Sigmoid colon (tissue), 6 donors: ENCODE measurements at regions not wholly inside any gene's neighbourhood (a gene's known extent, or its start where the extent isn't known, plus 50 kb on each side); places are given as distances from the start of the nearest gene placed in this dataset.
A peak's percentile ranks its signal among the peaks of the same experiment; 100 is the strongest.

Experiments used
- DNase-seq: peaks from one replicate; pipeline ENCODE4 v3.0.0-alpha.2; 2019
- H3K27ac ChIP-seq, 4 donors: fragments of 200-600 bp; sonication (generic); one replicate each; pipeline ENCODE4 v1.5.1; 2016 to 2019; ENCODE audit warnings: mild to moderate bottlenecking in 1 of 4
- H3K27me3 ChIP-seq, 3 donors: fragments of 200-600 bp; sonication (generic); one replicate each; pipeline ENCODE4 v1.5.1; 2019; ENCODE audit warnings: mild to moderate bottlenecking in 1 of 3
- H3K36me3 ChIP-seq, 4 donors: fragments of 200-600 bp; sonication (generic); one replicate each; pipeline ENCODE4 v1.5.1; 2016 to 2019
- H3K4me1 ChIP-seq, 4 donors: fragments of 200-600 bp; sonication (generic); one replicate each; pipeline ENCODE4 v1.5.1; 2017 to 2019
- H3K4me3 ChIP-seq, 4 donors: fragments of 200-600 bp; sonication (generic); one replicate each; pipeline ENCODE4 v1.5.1; 2017 to 2019; ENCODE audit warnings: mild to moderate bottlenecking in 2 of 4, moderate library complexity in 1 of 4
- H3K9me3 ChIP-seq, 4 donors: fragments of 200-600 bp in 3 of 4; sonication (generic) in 3 of 4; one replicate each; pipeline versions ENCODE4 v1.5.1 to v1.6.1; 2013 to 2019
- EP300 ChIP-seq, 4 donors: sonication (generic); formaldehyde crosslinking; IDR thresholded peaks; one replicate each; pipeline ENCODE4 v1.6.1; 2017; ENCODE audit warnings: antibody characterized with exemption in 4 of 4
- POLR2A ChIP-seq, 2 donors: fragments of 450-650 bp; IDR thresholded peaks; one replicate each; pipeline ENCODE4 v1.6.1; 2016; ENCODE audit warnings: antibody characterized with exemption in 2 of 2, mild to moderate bottlenecking in 2 of 2, moderate library complexity in 2 of 2
- POLR2AphosphoS5 ChIP-seq, 4 donors: sonication (generic); formaldehyde crosslinking; IDR thresholded peaks; one replicate each; pipeline ENCODE4 v1.6.1; 2017; ENCODE audit warnings: antibody characterized with exemption in 4 of 4
- WGBS, 2 donors: extraction: QIAGEN DNeasy Blood & Tissue Kit; methylation state at CpG; one replicate each; pipeline ENCODE4 v1.1.7; 2013; 5-methylcytosine and 5-hydroxymethylcytosine counted together
- intact Hi-C: fragments of 100-400 bp; cut with DNase I; formaldehyde crosslinking; loops from one replicate; pipeline ENCODE4 v1.15.1; 2023
- TF ChIP-seq, protein P1 (sequence below), 4 experiments: fragments of 450-650 bp in 3 of 4; fragments of 200-600 bp in 1 of 4; IDR thresholded peaks; one replicate each; pipeline ENCODE4 v1.5.1; 2016 to 2019; ENCODE audit warnings: antibody characterized with exemption in 4 of 4, mild to moderate bottlenecking in 3 of 4, moderate library complexity in 2 of 4
- donor health status: healthy with polysubstance abuse.
- donor health status: healthy.

DNA sequence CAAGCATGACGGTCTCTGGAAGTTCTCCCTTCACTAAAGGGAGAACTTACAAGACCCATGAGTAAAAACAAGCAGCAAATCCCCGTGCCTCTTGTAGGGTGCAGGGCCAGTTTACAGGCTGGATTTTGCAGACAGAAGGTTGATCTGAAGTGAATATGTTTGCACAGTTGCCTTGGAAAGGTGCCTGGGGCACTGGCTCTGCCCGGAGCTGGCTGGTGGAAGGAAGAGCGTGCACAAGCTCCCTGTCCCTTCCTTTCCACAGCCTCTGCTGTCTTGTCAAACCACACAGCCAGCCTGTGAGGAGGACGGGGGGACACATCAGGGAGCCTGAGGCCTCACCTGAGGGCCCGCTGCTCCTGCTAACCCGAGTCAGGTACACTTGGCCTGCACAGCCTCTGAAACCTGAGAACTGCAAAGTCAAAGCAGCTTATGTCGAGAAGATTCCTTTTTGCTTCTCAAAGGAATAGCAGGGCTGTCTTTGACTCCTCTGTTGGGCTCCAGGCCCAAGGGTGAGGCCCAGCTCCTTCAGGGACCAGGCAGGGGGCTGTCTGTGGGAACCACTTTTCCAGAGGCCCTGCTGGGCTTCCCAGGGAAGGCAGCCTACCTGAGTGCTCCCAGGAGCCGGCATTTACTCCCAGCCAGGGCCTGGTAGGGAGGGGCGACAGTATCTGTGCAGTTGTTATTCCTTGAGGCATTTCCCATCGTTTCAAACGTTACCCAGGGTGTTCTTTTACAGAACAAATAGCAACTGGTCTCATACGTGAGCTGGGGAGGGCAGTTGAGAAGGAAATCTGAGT lies 251.5 kb downstream of the SIPA1L2 start:
- H3K9me3 ChIP-seq, result no peaks in the 10 kb centered on the region
- intact Hi-C loops, result no loop called here
- H3K4me3 ChIP-seq, result no peak overlapping the region
- peak; percentile 50 for DNase-seq
- TF ChIP-seq, protein P1, sequence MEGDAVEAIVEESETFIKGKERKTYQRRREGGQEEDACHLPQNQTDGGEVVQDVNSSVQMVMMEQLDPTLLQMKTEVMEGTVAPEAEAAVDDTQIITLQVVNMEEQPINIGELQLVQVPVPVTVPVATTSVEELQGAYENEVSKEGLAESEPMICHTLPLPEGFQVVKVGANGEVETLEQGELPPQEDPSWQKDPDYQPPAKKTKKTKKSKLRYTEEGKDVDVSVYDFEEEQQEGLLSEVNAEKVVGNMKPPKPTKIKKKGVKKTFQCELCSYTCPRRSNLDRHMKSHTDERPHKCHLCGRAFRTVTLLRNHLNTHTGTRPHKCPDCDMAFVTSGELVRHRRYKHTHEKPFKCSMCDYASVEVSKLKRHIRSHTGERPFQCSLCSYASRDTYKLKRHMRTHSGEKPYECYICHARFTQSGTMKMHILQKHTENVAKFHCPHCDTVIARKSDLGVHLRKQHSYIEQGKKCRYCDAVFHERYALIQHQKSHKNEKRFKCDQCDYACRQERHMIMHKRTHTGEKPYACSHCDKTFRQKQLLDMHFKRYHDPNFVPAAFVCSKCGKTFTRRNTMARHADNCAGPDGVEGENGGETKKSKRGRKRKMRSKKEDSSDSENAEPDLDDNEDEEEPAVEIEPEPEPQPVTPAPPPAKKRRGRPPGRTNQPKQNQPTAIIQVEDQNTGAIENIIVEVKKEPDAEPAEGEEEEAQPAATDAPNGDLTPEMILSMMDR (IDR thresholded peaks at IDR 0.05), result no peak
- no peak for TF ChIP-seq EP300 (IDR thresholded peaks at IDR 0.05)
- no peak for TF ChIP-seq POLR2A (IDR thresholded peaks at IDR 0.05)
- TF ChIP-seq POLR2AphosphoS5 (IDR thresholded peaks at IDR 0.05), result no peak
- peak overlapping the region; percentile 19 to 41 (median 29) for H3K27ac ChIP-seq
- no peaks in the 10 kb centered on the region for H3K36me3 ChIP-seq
- 73 to 76% methylated on average over 13 of the region's 13 CpGs for WGBS, 2 donors
- no peaks in the 10 kb centered on the region for H3K27me3 ChIP-seq
- peaks cover 0 to 26% (median 19%) of the 10 kb centered on the region in 4 donors for H3K4me1 ChIP-seq

DNA sequence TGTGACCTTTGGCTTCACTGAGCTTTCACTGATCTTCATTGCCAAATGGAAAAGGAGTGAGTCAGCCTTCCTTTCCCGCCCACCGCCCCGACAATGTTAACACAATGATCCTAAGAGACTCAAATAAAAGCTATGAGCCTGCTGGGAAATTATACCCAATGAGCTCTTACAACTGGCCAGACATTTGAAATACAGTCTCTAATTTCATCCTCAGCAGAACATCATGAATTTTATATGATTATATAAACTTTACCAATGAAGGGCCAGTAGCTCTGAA lies 252.5 kb downstream of the SIPA1L2 start:
- 10 to 45% methylated on average over 3 of the region's 3 CpGs for WGBS, 2 donors
- no peak overlapping the region for H3K4me3 ChIP-seq
- no peaks in the 10 kb centered on the region for H3K27me3 ChIP-seq
- peak overlapping the region in 2 of 4 donors; percentile 14 to 31 for H3K27ac ChIP-seq
- H3K9me3 ChIP-seq, result no peaks in the 10 kb centered on the region
- peak; percentile 66 for DNase-seq
- H3K36me3 ChIP-seq, result no peaks in the 10 kb centered on the region
- intact Hi-C loops, result no loop called here
- TF ChIP-seq POLR2AphosphoS5 (IDR thresholded peaks at IDR 0.05) (peak in 1 of 4 donors; percentile 14), EP300 (IDR thresholded peaks at IDR 0.05) (no peak), POLR2A (IDR thresholded peaks at IDR 0.05) (no peak)
- TF ChIP-seq, protein P1 (IDR thresholded peaks at IDR 0.05), result no peak
- peaks cover 0 to 26% (median 19%) of the 10 kb centered on the region in 4 donors for H3K4me1 ChIP-seq

DNA sequence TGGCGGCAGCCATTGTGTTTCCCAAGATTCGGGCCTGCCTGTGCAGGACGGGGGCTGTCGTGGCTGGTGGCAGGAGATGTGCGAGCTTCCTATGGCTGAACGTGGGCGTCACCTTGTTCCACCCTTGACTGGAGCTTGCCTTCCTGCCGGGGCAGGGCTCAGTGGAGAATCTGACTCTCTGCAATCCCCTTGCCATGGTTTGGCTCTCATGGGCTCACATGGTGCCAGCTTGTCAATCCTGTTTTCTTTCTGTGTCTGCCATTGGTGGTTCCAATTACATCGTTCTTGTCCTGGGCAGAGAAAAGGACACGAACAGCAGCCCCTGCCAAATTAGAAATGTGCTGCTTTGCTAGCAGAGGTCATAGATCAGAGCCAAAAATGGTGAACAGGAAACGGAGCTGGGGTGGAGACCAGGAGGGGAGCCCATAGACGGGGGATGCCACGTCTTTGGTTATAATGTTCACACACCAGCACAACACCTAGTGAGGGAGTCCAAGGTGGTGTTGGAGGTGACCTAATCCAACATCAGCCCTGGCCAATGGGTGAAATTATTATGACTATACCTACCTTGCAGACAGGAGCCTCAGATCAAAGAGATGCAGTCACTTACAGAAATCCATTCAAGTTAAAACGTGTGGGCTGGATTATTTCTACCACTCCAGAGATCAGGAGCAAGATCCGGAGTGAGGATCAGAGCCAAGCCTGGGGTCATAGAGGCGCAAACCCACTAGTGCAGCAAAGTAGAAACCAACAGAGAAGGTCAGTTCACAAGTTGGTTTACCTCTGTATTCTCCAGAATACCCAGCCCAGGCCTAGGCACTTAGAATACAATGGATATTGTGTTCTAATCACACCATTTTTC lies 253.1 kb downstream of the SIPA1L2 start:
- no peaks in the 10 kb centered on the region for H3K36me3 ChIP-seq
- H3K27ac ChIP-seq, result peak overlapping the region in 3 of 4 donors; percentile 14 to 31 (median 30)
- peaks cover 0 to 26% (median 19%) of the 10 kb centered on the region in 4 donors for H3K4me1 ChIP-seq
- 88 to 91% methylated on average over 16 of the region's 16 CpGs for WGBS, 2 donors
- no peaks in the 10 kb centered on the region for H3K9me3 ChIP-seq
- no peak overlapping the region for H3K4me3 ChIP-seq
- no peak for DNase-seq
- no peaks in the 10 kb centered on the region for H3K27me3 ChIP-seq
- TF ChIP-seq POLR2A (IDR thresholded peaks at IDR 0.05) (no peak), EP300 (IDR thresholded peaks at IDR 0.05) (no peak), POLR2AphosphoS5 (IDR thresholded peaks at IDR 0.05) (no peak)
- TF ChIP-seq, protein P1 (IDR thresholded peaks at IDR 0.05), result no peak
- intact Hi-C loops, result no loop called here

DNA sequence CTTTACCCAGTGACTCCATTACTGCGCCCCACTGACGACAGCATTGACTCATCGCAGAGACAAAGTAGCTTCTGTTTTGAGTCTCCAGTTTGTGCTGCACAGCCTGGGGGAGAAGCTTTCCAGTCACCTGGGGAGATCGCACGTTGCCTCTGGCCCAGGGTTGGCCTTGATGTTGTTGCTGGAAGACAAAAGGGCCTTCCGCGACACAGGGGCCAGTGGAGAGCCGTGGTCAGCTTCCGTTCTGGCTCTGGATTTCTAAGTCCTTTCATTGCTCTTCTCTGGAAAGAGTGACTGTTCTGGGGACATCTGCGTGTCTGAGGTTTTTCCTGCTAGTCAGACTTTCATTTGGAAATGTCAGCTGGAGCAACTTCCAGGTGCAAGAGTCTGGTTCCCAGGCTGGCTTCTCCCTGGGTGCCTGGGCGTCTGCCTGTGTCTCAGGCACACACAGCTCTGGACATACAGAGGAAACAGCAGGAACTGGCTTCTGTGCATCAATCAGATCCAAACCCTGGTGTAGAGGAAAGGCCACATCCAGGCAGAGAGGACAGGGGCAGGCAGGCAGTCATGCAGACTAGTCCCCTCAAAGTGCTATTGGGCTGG lies 257.0 kb downstream of the SIPA1L2 start:
- no peak for DNase-seq
- TF ChIP-seq, protein P1 (IDR thresholded peaks at IDR 0.05), result no peak
- TF ChIP-seq POLR2A (IDR thresholded peaks at IDR 0.05), result no peak
- TF ChIP-seq POLR2AphosphoS5 (IDR thresholded peaks at IDR 0.05), result no peak
- no peak for TF ChIP-seq EP300 (IDR thresholded peaks at IDR 0.05)
- H3K36me3 ChIP-seq, result no peaks in the 10 kb centered on the region
- H3K27ac ChIP-seq, result no peak overlapping the region
- H3K4me3 ChIP-seq, result no peak overlapping the region
- intact Hi-C loops, result no loop called here
- no peaks in the 10 kb centered on the region for H3K9me3 ChIP-seq
- WGBS, 2 donors, result 90 to 92% methylated on average over 11 of the region's 11 CpGs
- no peaks in the 10 kb centered on the region for H3K27me3 ChIP-seq
- peaks cover 0 to 13% (median 8%) of the 10 kb centered on the region in 4 donors for H3K4me1 ChIP-seq
